Omental fat pad (tissue), 3 donors: ENCODE measurements at regions not wholly inside any gene's neighbourhood (a gene's known extent, or its start where the extent isn't known, plus 50 kb on each side); places are given as distances from the start of the nearest gene placed in this dataset.

Source experiments
- ATAC-seq: fragments of 150-250 bp; one replicate; pipeline ENCODE4 v1.9.1; 2016; ENCODE audit warnings: mild to moderate bottlenecking, moderate library complexity; ENCODE audit not compliant: low FRiP score
- DNase-seq: peaks from one replicate; pipeline ENCODE4 v3.0.0-alpha.2; 2019; ENCODE audit warnings: low spot score
- TF ChIP-seq, protein P1 (sequence below), 3 donors: fragments of 450-650 bp; IDR thresholded peaks; one replicate each; pipeline ENCODE4 v1.5.1; 2016 to 2017; ENCODE audit warnings: antibody characterized with exemption in 3 of 3, mild to moderate bottlenecking in 3 of 3, moderate library complexity in 2 of 3

DNA sequence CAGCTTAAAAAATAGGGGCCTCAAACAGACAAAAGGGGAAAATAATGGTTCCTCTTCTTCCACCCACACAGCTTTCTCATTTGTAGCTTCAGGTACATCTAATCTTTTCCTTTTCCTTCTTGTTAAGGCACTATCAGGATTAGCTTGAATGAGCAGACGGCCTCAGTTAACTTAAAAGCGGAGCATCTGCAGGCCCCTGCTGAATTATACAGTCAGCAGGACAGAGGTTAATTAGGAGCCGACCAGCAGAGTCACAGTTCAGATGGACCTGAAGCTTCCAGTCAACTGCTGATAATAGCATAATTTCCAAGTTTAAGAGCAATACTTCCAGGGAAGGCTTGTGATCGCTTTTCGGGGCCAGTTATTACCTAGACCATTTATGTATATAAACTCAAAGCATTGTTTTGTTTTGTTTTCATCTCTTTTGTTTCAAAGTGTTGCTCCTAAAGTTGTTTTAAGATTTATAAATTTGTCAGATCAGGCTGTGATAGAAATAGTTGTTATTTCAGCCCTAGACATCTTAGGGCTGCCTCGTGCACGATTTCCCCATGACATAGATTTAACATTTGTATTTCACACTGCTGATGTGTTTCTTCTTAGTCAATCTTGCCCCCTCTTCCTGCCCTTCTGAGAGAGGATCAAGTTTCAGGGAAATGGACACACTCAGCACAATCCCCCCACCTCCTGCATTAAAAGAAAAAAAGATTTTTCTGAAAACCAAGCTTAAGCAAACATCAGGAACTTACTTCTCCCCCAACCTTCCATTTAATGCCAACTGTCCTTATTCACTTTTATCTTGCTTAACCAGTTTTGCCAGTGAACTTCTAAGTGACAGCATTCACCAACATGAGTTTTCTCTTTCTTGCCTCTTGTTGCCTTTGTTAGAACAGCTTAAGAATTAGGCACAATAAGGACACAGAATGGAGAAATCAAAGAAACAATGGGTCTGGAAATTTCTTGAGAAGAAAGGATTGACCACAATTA lies 449.8 kb downstream of the ARHGEF28 start:
- DNase-seq (no peak), ATAC-seq (no peak)
- TF ChIP-seq, protein P1, sequence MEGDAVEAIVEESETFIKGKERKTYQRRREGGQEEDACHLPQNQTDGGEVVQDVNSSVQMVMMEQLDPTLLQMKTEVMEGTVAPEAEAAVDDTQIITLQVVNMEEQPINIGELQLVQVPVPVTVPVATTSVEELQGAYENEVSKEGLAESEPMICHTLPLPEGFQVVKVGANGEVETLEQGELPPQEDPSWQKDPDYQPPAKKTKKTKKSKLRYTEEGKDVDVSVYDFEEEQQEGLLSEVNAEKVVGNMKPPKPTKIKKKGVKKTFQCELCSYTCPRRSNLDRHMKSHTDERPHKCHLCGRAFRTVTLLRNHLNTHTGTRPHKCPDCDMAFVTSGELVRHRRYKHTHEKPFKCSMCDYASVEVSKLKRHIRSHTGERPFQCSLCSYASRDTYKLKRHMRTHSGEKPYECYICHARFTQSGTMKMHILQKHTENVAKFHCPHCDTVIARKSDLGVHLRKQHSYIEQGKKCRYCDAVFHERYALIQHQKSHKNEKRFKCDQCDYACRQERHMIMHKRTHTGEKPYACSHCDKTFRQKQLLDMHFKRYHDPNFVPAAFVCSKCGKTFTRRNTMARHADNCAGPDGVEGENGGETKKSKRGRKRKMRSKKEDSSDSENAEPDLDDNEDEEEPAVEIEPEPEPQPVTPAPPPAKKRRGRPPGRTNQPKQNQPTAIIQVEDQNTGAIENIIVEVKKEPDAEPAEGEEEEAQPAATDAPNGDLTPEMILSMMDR (IDR thresholded peaks at IDR 0.05) = no peak

DNA sequence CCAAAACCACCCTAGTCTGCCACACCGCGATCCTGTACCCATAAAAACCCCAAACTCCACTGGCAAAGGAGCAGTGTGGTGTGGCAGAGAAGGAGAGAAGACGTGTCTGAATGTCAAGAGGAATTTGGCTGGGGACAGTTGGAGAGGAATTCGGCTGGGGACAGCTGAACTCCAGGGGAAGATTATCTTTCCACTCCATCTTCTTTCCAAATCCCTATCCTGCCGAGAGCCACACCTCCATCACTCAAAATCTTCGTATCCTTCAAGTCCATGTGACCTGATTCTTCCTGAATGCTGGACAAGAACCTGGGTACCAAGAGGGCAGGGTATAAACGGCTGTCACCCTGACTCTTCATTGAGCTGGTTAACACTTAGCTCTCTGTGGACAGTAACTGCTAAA lies 448.1 kb downstream of the ARHGEF28 start:
- DNase-seq = no peak
- ATAC-seq = no peak
- TF ChIP-seq, protein P1 (IDR thresholded peaks at IDR 0.05) = no peak

DNA sequence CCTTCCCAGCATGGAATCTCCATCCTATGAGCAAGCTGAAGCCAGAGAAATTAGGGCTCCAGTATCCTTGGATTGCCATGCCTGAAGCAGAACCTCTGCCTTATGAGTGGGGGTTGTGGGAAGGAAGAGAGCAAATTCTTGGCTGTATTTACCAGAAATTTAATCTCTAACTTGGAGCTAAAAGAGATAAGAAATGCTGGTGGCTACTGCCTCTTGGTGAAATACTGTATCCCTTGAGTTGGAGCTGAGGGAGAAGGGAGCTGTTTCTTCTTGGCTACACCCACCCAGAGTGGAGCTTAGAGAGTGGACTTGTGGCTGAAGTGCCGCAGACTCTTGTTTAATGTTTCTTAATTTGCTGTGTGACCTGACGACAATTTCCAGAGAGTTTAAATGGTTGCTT lies 447.3 kb downstream of the ARHGEF28 start:
- no peak for DNase-seq
- no peak for ATAC-seq
- TF ChIP-seq, protein P1 (IDR thresholded peaks at IDR 0.05) = no peak

DNA sequence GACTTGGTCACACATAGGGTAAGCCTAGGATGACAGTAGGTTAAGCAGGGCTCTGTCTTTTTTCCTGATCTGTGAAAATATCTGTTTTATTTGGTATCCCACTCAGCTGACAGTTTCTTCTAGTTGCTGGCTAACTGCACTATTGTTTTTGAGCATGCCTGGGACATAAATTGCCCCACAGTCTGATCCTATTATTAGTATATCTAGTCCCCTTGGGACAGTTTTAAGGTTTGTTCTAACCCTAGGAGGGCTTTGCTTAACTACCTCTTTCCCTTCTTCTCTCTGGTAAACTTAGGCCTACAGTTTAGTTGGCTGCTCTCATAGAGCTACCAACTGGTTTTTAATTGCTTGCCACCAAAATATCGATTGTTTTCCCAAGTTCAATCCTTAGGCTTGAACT lies 446.6 kb downstream of the ARHGEF28 start:
- TF ChIP-seq, protein P1 (IDR thresholded peaks at IDR 0.05) = no peak
- ATAC-seq (no peak), DNase-seq (no peak)

DNA sequence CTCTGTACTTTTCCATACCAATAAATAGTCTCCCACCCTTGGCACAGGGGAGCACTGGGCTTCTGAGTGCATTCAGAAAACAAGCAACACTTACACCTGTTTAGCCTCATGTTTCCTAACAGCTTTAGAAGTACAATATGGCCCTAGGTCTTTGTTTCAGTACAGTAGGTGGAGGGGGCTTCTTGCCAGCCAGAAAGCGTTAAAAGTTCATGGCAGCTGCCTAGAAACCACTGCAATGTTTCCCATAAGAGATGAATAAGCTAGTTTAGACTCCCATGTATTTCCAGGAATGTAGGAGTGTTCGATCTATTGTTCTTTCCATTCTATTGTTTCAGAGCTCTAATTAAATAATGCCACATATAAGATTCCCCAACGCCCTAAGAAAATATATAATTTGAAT lies 444.8 kb downstream of the ARHGEF28 start:
- DNase-seq (no peak), ATAC-seq (no peak)
- TF ChIP-seq, protein P1 (IDR thresholded peaks at IDR 0.05) = no peak

DNA sequence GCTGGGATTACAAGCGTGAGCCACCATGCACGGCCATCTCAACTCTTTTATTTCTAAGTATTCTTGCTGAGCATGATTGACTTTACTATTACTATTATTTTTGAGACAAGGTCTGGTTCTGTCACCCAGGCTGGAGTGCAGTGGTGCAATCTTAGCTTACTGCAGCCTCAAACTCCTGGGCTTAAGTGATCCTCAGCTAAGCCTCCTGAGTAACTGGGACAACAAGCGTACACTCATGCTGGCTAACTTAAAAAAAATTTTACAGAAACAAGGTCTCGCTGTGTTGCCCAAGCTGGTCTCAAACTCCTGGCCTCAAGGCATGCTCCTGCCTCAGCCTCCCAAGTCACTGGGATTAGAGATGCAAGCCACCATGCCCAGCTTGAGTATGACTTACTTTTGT lies 443.7 kb downstream of the ARHGEF28 start:
- no peak for DNase-seq
- TF ChIP-seq, protein P1 (IDR thresholded peaks at IDR 0.05) = no peak
- no peak for ATAC-seq
